Mesodermal cell (in vitro differentiated cells): ENCODE measurements at regions not wholly inside any gene's neighbourhood (a gene's known extent, or its start where the extent isn't known, plus 50 kb on each side); places are given as distances from the start of the nearest gene placed in this dataset.

Experiments
- H3K27ac ChIP-seq: 2 replicates; pipeline ENCODE4 v1.7.0; 2013; ENCODE audit warnings: mild to moderate bottlenecking, low read depth, low read length, moderate library complexity; ENCODE audit not compliant: severe bottlenecking
- H3K36me3 ChIP-seq: 2 replicates; pipeline ENCODE4 v1.7.1; 2013; ENCODE audit warnings: mild to moderate bottlenecking, low read length, moderate library complexity; ENCODE audit not compliant: control insufficient read depth, insufficient read depth
- H3K4me1 ChIP-seq: one replicate; pipeline ENCODE4 v1.7.1; 2013; ENCODE audit warnings: mild to moderate bottlenecking, low read length; ENCODE audit not compliant: insufficient read depth, control insufficient read depth, poor library complexity, severe bottlenecking
- H3K4me3 ChIP-seq: 2 replicates; pipeline ENCODE4 v1.7.0; 2013; ENCODE audit warnings: low read length, control low read depth, mild to moderate bottlenecking; ENCODE audit not compliant: insufficient read depth, poor library complexity, severe bottlenecking; ENCODE audit errors: extremely low read depth
- H3K9me3 ChIP-seq: 2 replicates; pipeline ENCODE4 v1.7.1; 2013; ENCODE audit warnings: mild to moderate bottlenecking, low read length, moderate library complexity; ENCODE audit not compliant: control insufficient read depth
- WGBS, 2 experiments: methylation state at CpG; one replicate each; pipeline ENCODE4 v1.1.5; 2013; ENCODE audit warnings: missing lambda C conversion rate in 2 of 2; ENCODE audit not compliant: insufficient coverage in 2 of 2; 5-methylcytosine and 5-hydroxymethylcytosine counted together

- WGBS, 2 experiments, result 89 to 92% methylated on average over 1 of the region's 1 CpG
- H3K36me3 ChIP-seq, result no peaks in the 10 kb centered on the region
- no peaks in the 10 kb centered on the region for H3K4me1 ChIP-seq
- H3K9me3 ChIP-seq, result no peaks in the 10 kb centered on the region
- no peak overlapping the region for H3K4me3 ChIP-seq
- H3K27ac ChIP-seq, result no peak overlapping the region
Observed at GRCh38 chr5:105407200-105407599, 1844.6 kb upstream of the NUDT12 start.

GRCh38 chr5:105397749-105398148, 1835.2 kb upstream of the NUDT12 start:
- Histone ChIP-seq H3K9me3 (no peaks in the 10 kb centered on the region), H3K4me1 (no peaks in the 10 kb centered on the region), H3K36me3 (no peaks in the 10 kb centered on the region), H3K27ac (no peak overlapping the region), H3K4me3 (no peak overlapping the region)
- WGBS, 2 experiments, result no CpG with 5 or more reads among the region's 1 CpG

- Histone ChIP-seq H3K4me3 (no peak overlapping the region), H3K27ac (no peak overlapping the region), H3K4me1 (no peaks in the 10 kb centered on the region), H3K36me3 (no peaks in the 10 kb centered on the region), H3K9me3 (no peaks in the 10 kb centered on the region)
- 90 to 92% methylated on average over 17 to 18 of the region's 18 CpGs for WGBS, 2 experiments
Observed at GRCh38 chr5:105392710-105393149, 1830.1 kb upstream of the NUDT12 start.

GRCh38 chr5:105392122-105392709, 1829.6 kb upstream of the NUDT12 start:
- Histone ChIP-seq H3K4me3 (no peak overlapping the region), H3K4me1 (no peaks in the 10 kb centered on the region), H3K36me3 (no peaks in the 10 kb centered on the region), H3K27ac (no peak overlapping the region), H3K9me3 (no peaks in the 10 kb centered on the region)
- 94% methylated on average over 9 to 18 of the region's 20 CpGs for WGBS, 2 experiments

- Histone ChIP-seq H3K36me3 (no peaks in the 10 kb centered on the region), H3K9me3 (no peaks in the 10 kb centered on the region), H3K4me3 (no peak overlapping the region), H3K4me1 (no peaks in the 10 kb centered on the region), H3K27ac (no peak overlapping the region)
- WGBS, 2 experiments, result 100% methylated on average over 1 of the region's 1 CpG
Observed at GRCh38 chr5:105380126-105380525, 1817.5 kb upstream of the NUDT12 start.

- no peaks in the 10 kb centered on the region for H3K36me3 ChIP-seq
- no peaks in the 10 kb centered on the region for H3K4me1 ChIP-seq
- H3K4me3 ChIP-seq, result no peak overlapping the region
- WGBS, 2 experiments, result 57% methylated on average over 1 of the region's 2 CpGs; no CpG with 5 or more reads in 1 of the 2 experiments
- H3K9me3 ChIP-seq, result no peaks in the 10 kb centered on the region
- no peak overlapping the region for H3K27ac ChIP-seq
Observed at GRCh38 chr5:105371169-105371568, 1808.6 kb upstream of the NUDT12 start.

- no peaks in the 10 kb centered on the region for H3K36me3 ChIP-seq
- H3K9me3 ChIP-seq, result no peaks in the 10 kb centered on the region
- WGBS, 2 experiments, result 83 to 91% methylated on average over 3 to 4 of the region's 5 CpGs
- no peak overlapping the region for H3K4me3 ChIP-seq
- no peaks in the 10 kb centered on the region for H3K4me1 ChIP-seq
- H3K27ac ChIP-seq, result no peak overlapping the region
Observed at GRCh38 chr5:105350486-105351140, 1788.0 kb upstream of the NUDT12 start.

GRCh38 chr5:105331558-105331957, 1769.0 kb upstream of the NUDT12 start:
- H3K4me3 ChIP-seq, result no peak overlapping the region
- WGBS, 2 experiments, result no CpG with 5 or more reads among the region's 3 CpGs
- H3K36me3 ChIP-seq, result no peaks in the 10 kb centered on the region
- H3K4me1 ChIP-seq, result no peaks in the 10 kb centered on the region
- no peak overlapping the region for H3K27ac ChIP-seq
- H3K9me3 ChIP-seq, result no peaks in the 10 kb centered on the region

GRCh38 chr5:105330185-105330584, 1767.6 kb upstream of the NUDT12 start:
- no peak overlapping the region for H3K4me3 ChIP-seq
- 80% methylated on average over 1 of the region's 1 CpG; no CpG with 5 or more reads in 1 of the 2 experiments for WGBS, 2 experiments
- no peaks in the 10 kb centered on the region for H3K4me1 ChIP-seq
- H3K27ac ChIP-seq, result no peak overlapping the region
- no peaks in the 10 kb centered on the region for H3K9me3 ChIP-seq
- no peaks in the 10 kb centered on the region for H3K36me3 ChIP-seq

GRCh38 chr5:105304859-105305258, 1742.3 kb upstream of the NUDT12 start:
- Histone ChIP-seq H3K4me1 (no peaks in the 10 kb centered on the region), H3K27ac (no peak overlapping the region), H3K36me3 (no peaks in the 10 kb centered on the region), H3K4me3 (no peak overlapping the region), H3K9me3 (no peaks in the 10 kb centered on the region)
- no CpG with 5 or more reads among the region's 1 CpG for WGBS, 2 experiments

GRCh38 chr5:105288946-105289345, 1726.4 kb upstream of the NUDT12 start:
- no peaks in the 10 kb centered on the region for H3K9me3 ChIP-seq
- H3K4me1 ChIP-seq, result no peaks in the 10 kb centered on the region
- no peak overlapping the region for H3K27ac ChIP-seq
- H3K36me3 ChIP-seq, result no peaks in the 10 kb centered on the region
- H3K4me3 ChIP-seq, result no peak overlapping the region
